ENCODE measurements at regions not wholly inside any gene's neighbourhood (a gene's known extent, or its start where the extent isn't known, plus 50 kb on each side); places are given as distances from the start of the nearest gene placed in this dataset.

GRCh38 chr3:76826861-76827260 is 213.0 kb upstream of the ROBO2 start:
- TF ChIP-seq POLR2AphosphoS5 (IDR thresholded peaks at IDR 0.05; ENCODE audit: low read depth, low read length) (no peak), REST (IDR thresholded peaks at IDR 0.05; ENCODE audit: insufficient read depth in 1 of 2, low read depth in 2 of 2, low read length in 2 of 2) (no peak), SIN3A (IDR thresholded peaks at IDR 0.05; ENCODE audit: borderline replicate concordance, insufficient read depth, low read length) (no peak), TAF1 (IDR thresholded peaks at IDR 0.05; ENCODE audit: borderline replicate concordance, insufficient read depth, low read length) (no peak)
